ENCODE measurements at regions not wholly inside any gene's neighbourhood (a gene's known extent, or its start where the extent isn't known, plus 50 kb on each side); places are given as distances from the start of the nearest gene placed in this dataset. TPM values are rescaled to one million over a fixed set of nuclear protein-coding genes. Genes with fewer than 3 reads are reported as not detected.

- no peak for FAIRE-seq
- TF ChIP-seq, protein P1, sequence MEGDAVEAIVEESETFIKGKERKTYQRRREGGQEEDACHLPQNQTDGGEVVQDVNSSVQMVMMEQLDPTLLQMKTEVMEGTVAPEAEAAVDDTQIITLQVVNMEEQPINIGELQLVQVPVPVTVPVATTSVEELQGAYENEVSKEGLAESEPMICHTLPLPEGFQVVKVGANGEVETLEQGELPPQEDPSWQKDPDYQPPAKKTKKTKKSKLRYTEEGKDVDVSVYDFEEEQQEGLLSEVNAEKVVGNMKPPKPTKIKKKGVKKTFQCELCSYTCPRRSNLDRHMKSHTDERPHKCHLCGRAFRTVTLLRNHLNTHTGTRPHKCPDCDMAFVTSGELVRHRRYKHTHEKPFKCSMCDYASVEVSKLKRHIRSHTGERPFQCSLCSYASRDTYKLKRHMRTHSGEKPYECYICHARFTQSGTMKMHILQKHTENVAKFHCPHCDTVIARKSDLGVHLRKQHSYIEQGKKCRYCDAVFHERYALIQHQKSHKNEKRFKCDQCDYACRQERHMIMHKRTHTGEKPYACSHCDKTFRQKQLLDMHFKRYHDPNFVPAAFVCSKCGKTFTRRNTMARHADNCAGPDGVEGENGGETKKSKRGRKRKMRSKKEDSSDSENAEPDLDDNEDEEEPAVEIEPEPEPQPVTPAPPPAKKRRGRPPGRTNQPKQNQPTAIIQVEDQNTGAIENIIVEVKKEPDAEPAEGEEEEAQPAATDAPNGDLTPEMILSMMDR (IDR thresholded peaks at IDR 0.05; ENCODE audit: borderline replicate concordance, extremely low read depth, insufficient read depth), result no peak
- no peak for DNase-seq
- Histone ChIP-seq H3K4me3 (ENCODE audit: low read length in 3 of 3) (no peak overlapping the region), H3K27me3 (ENCODE audit: control insufficient read depth, insufficient read depth, low read length) (no peaks in the 10 kb centered on the region), H3K36me3 (ENCODE audit: control insufficient read depth in 2 of 3, insufficient read depth in 3 of 3, low read length in 3 of 3) (no peaks in the 10 kb centered on the region), H3K27ac (ENCODE audit: low read depth in 2 of 2, low read length in 2 of 2) (no peak overlapping the region), H3K9me3 (ENCODE audit: control insufficient read depth in 2 of 3, insufficient read depth in 1 of 3, low read length in 3 of 3) (no peaks in the 10 kb centered on the region), H3K9ac (ENCODE audit: low read length in 3 of 3) (no peak overlapping the region), H3K4me1 (ENCODE audit: control insufficient read depth in 2 of 3, insufficient read depth in 2 of 3, low read depth in 1 of 3, low read length in 3 of 3) (no peaks in the 10 kb centered on the region)
- intact Hi-C loops (cut with DNase I), result no loop called here
These were observed 61.1 kb upstream of the ZNF462 start for GRCh38 chr9:106801816-106802215.

Small RNA genes lying in the stretch of these regions (microRNA-seq; reads per million reads assigned to microRNA genes)
- gene MIR8081, result not detected

Data from kidney (tissue), 13 donors.